Activated T-helper 2 cell treated with anti-CD3 and anti-CD28 coated beads, Interferon-gamma antibody, Interleukin-2, Interleukin-4, amounts not matched to agents 10 μg/mL and 5 μg/mL and 100 μg/mL, durations not matched to agents 14 hours and 24 hours and 36 hours (primary cell): ENCODE measurements at regions not wholly inside any gene's neighbourhood (a gene's known extent, or its start where the extent isn't known, plus 50 kb on each side); places are given as distances from the start of the nearest gene placed in this dataset.
"Not testable (repeated sequence)": the region's sequence is repeated elsewhere in the genome, so short reads cannot be mapped to it uniquely, and the experiment has no call there.

Experiments
- DNase-seq: peaks from one replicate; pipeline ENCODE4 v3.0.0; 2021; ENCODE audit warnings: low spot score
- H3K27ac Mint-ChIP-seq: one replicate; pipeline ENCODE4 v1.8.0; 2021; ENCODE audit warnings: mixed read lengths
- H3K27me3 Mint-ChIP-seq: one replicate; pipeline ENCODE4 v1.8.0; 2021; ENCODE audit warnings: low read depth, mixed read lengths
- H3K36me3 Mint-ChIP-seq: one replicate; pipeline ENCODE4 v1.8.0; 2021; ENCODE audit warnings: low read depth, mixed read lengths
- H3K4me1 Mint-ChIP-seq: one replicate; pipeline ENCODE4 v1.8.0; 2021; ENCODE audit warnings: low read depth, mixed read lengths
- H3K4me3 Mint-ChIP-seq: one replicate; pipeline ENCODE4 v1.8.0; 2021; ENCODE audit warnings: low read depth, mild to moderate bottlenecking, moderate library complexity, mixed read lengths
- H3K9me3 Mint-ChIP-seq: one replicate; pipeline ENCODE4 v1.8.0; 2021; ENCODE audit warnings: mixed read lengths
- intact Hi-C: fragments of 100-400 bp; cut with micrococcal nuclease; formaldehyde crosslinking; loops from one replicate; pipeline ENCODE4 v1.15.1; 2023

DNA sequence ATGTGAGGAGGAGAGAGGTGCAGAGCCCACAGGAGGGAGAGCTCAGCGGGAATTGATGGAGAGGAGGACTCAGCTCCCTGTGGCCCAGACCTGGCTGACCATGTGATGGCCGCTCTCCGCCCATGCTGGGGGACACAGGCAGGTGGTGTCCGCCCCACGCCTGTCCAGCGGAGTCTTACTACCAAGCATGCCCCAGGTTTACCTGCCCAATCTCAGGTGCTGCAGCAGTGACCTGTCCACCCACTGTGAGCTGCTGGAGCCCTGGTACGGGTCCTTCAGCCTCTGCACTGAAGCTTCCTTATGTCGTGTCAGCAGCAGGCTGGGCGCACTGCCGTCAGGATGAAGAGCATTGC is 170.8 kb downstream of the RTP5 start:
- Mint-ChIP-seq H3K4me3 (no peak overlapping the region), H3K27me3 (peaks cover 19% of the 10 kb centered on the region), H3K4me1 (peaks cover 2% of the 10 kb centered on the region), H3K27ac (no peak overlapping the region), H3K9me3 (no peaks in the 10 kb centered on the region), H3K36me3 (no peaks in the 10 kb centered on the region)
- intact Hi-C loops, result no loop called here
- DNase-seq, result no peak

DNA sequence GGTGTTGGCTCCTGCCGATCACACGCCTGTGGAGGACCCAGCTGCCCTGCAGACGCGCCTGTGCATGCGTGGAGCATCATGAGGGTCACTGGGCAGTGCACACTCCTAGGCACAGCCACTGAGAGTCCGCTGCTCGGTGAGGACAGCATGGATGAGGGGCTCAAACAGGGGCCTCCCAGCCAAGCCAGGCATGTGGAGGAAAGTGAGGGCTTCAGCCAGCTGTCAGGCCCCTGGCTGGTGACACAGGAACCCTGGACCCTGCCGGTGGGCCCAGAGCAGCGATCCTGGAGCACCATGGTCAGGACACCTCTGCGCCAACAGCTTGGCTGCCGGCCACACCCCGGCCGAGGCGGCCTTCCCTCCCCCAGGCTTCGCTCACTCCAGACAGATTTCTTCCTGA is 171.2 kb downstream of the RTP5 start:
- intact Hi-C loops, result no loop called here
- Mint-ChIP-seq H3K4me1 (peaks cover 2% of the 10 kb centered on the region), H3K36me3 (no peaks in the 10 kb centered on the region), H3K27ac (no peak overlapping the region), H3K27me3 (peaks cover 18% of the 10 kb centered on the region), H3K4me3 (no peak overlapping the region), H3K9me3 (no peaks in the 10 kb centered on the region)
- DNase-seq, result no peak

DNA sequence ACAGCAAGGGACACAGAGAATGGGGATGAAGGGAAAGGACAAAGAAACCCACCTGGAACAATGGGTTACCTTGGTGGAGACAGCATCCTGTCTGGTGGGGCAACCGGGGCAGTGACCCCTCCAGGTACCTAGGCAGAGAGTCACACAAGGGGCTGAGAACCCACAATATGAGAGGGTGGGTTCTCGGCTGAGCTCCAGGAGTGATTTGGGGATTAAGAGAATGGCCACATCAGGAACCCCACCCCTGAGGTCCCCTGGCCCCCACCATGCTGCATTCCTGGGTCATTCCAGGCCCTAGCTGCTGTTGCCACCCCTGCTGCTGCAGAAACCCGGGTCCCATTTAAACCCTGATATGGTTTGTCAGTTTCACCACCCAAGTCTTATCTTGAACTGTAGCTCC is 172.3 kb downstream of the RTP5 start:
- H3K4me1 Mint-ChIP-seq, result peaks cover 2% of the 10 kb centered on the region
- H3K4me3 Mint-ChIP-seq, result no peak overlapping the region
- H3K27me3 Mint-ChIP-seq, result peaks cover 22% of the 10 kb centered on the region
- peaks cover 3% of the 10 kb centered on the region for H3K9me3 Mint-ChIP-seq
- no peak overlapping the region for H3K27ac Mint-ChIP-seq
- DNase-seq, result no peak
- intact Hi-C loops, result no loop called here
- H3K36me3 Mint-ChIP-seq, result peaks cover 3% of the 10 kb centered on the region

DNA sequence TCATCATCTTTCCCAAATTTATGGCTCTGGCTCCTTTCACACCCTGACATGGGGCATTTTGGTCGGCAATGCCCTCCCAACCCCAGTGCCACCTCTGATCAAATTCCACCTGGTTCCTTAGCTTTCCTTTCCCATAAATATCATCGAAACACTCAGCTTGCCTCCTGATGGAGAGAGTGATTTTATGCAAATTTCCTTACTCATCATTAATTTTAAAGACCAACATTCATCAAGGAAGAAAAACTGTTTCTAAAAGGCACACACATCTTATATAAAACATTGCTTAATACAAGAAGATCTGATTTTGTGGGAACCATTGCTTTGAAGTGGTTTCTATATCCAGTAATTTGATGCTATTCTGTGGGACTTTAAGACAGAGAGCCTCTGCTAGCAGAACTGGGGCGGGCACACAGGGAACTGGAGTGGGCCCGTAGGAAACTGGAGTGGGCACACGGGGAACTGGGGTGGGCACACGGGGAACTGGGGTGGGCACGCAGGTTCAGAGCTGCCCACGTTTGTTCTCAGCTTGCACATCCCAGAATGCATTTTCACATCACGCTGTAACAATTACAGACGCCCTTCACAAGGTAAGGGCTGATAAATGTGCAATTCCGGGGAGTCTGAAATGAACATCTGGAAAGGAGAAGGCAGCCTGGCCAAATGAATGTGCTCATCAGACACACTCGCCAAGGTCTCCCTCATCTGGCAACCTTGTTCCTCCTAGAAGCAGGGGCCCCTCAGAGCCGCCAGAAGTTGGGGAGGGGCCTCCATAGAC is 174.2 kb downstream of the RTP5 start:
- no peak for DNase-seq
- Mint-ChIP-seq H3K27ac (no peak overlapping the region), H3K9me3 (peaks cover 3% of the 10 kb centered on the region), H3K4me1 (no peaks in the 10 kb centered on the region), H3K4me3 (no peak overlapping the region), H3K36me3 (peaks cover 3% of the 10 kb centered on the region), H3K27me3 (peaks cover 24% of the 10 kb centered on the region)
- intact Hi-C loops, result no loop called here

DNA sequence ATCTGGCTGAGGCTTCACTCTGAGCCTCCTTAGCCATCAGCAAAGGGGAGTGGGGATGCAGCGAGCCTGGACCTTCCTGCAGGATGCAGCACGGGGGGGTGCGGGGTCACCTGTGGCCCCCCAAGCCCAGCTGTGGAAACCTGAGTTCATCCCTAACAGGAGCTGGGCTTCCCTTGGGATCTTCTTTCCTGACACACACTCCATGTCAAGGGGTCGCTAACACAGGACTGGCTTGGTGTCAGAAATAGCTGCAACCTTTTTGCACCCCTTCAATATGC is 174.7 kb downstream of the RTP5 start:
- intact Hi-C loops, result no loop called here
- peaks cover 3% of the 10 kb centered on the region for H3K9me3 Mint-ChIP-seq
- no peak for DNase-seq
- no peak overlapping the region for H3K27ac Mint-ChIP-seq
- H3K36me3 Mint-ChIP-seq, result peaks cover 3% of the 10 kb centered on the region
- no peak overlapping the region for H3K4me3 Mint-ChIP-seq
- no peaks in the 10 kb centered on the region for H3K4me1 Mint-ChIP-seq
- H3K27me3 Mint-ChIP-seq, result peaks cover 29% of the 10 kb centered on the region

DNA sequence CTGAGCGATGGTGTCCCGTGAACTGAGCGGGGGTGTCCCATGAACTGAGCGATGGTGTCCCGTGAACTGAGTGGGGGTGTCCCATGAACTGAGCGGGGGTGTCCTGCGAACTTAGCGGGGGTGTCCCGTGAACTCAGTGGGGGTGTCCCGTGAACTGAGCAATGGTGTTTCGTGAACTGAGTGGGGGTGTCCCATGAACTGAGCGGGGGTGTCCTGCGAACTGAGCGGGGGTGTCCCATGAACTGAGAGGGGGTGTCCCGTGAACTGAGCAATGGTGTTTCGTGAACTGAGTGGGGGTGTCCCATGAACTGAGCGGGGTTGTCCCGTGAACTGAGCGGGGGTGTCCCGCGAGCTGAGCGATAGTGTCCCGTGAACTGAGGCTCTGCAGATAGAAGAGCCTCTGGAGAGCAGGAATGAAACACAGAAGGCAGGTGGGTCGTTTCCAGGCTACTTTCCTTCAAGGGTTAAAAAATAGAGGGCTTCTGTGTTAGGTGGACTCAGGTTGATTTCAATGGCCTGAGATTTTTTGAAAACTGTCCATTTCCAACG is 176.1 kb downstream of the RTP5 start:
- intact Hi-C loops, result not testable (repeated sequence)

DNA sequence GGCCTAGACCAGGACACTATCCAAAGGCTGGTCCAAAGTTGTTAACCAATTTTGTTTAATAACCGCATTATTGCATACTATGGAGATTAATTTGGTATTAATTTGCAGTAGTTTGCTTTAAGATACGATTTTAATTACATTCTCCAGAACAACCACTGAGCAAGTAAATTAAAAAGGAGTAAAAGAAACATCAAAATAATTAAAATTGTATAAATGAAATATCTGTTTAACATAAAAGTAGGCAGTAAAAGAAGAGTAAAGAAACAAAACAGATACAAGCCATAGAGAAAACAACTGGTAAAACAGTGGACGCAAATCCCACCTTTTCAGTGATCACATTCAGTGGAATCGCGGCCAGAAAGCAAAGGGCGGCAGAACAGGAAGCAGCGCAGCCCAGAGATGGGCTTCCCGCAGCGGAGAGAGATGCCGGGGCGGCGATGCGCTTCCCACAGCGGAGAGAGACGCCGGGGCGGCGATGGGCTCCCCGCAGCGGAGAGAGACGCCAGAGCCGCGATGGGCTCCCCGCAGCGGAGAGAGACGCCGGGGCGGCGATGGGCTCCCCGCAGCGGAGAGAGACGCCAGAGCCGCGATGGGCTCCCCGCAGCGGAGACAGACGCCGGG is 176.8 kb downstream of the RTP5 start:
- H3K36me3 Mint-ChIP-seq, result peaks cover 3% of the 10 kb centered on the region
- no peak overlapping the region for H3K27ac Mint-ChIP-seq
- H3K27me3 Mint-ChIP-seq, result peaks cover 39% of the 10 kb centered on the region
- peaks cover 3% of the 10 kb centered on the region for H3K9me3 Mint-ChIP-seq
- no peak overlapping the region for H3K4me3 Mint-ChIP-seq
- no peaks in the 10 kb centered on the region for H3K4me1 Mint-ChIP-seq
- no peak for DNase-seq
- intact Hi-C loops, result no loop called here

More for the DNA sequence above, 176.1 kb downstream of the RTP5 start:
- not testable (repeated sequence) for H3K9me3 Mint-ChIP-seq, H3K4me1 Mint-ChIP-seq, H3K27ac Mint-ChIP-seq, H3K36me3 Mint-ChIP-seq, H3K4me3 Mint-ChIP-seq, DNase-seq
- peaks cover 34% of the 10 kb centered on the region for H3K27me3 Mint-ChIP-seq

DNA sequence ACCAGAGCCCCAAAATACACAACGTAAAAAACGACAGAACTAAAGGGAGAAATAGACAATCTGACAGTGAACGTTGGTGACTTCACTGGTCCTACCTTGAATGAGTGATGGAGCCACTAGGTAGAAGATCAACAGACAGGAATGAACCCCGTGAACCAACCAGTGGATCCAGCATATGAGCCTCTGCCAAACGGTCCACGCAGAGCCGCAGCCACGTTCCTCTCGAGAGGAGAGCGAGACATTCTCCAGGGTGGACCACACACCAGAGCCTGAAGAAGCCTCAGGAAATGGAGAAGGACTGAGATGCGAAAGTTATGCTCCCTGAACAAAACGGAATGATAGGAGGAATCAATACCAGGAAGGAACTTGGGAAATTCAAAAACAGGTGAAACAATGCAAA is 178.4 kb downstream of the RTP5 start:
- Mint-ChIP-seq H3K9me3 (peaks cover 3% of the 10 kb centered on the region), H3K27ac (no peak overlapping the region), H3K36me3 (peaks cover 3% of the 10 kb centered on the region), H3K4me1 (no peaks in the 10 kb centered on the region), H3K4me3 (no peak overlapping the region), H3K27me3 (peaks cover 44% of the 10 kb centered on the region)
- DNase-seq, result no peak
- intact Hi-C loops, result no loop called here

DNA sequence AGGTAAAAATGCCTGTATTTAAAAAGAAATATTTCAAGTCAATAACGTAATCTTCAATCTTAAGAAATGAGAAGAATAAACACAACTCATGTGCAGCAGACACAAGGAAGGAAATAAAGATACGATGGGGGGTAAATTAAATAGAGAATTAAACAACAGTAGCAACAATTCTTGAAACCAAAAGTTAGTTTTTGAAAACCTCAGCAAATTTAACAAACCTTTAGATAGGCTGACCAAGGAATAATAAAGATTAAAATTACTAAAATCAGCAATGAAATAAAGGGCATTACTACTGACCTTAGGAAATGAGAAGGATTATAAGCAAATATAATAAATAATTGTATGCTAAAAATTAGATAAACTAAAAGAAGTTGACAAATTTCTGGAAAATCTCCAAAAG is 178.9 kb downstream of the RTP5 start:
- H3K4me1 Mint-ChIP-seq, result no peaks in the 10 kb centered on the region
- H3K36me3 Mint-ChIP-seq, result peaks cover 3% of the 10 kb centered on the region
- H3K9me3 Mint-ChIP-seq, result peaks cover 3% of the 10 kb centered on the region
- no peak for DNase-seq
- intact Hi-C loops, result no loop called here
- H3K27me3 Mint-ChIP-seq, result peaks cover 45% of the 10 kb centered on the region
- no peak overlapping the region for H3K27ac Mint-ChIP-seq
- H3K4me3 Mint-ChIP-seq, result no peak overlapping the region

DNA sequence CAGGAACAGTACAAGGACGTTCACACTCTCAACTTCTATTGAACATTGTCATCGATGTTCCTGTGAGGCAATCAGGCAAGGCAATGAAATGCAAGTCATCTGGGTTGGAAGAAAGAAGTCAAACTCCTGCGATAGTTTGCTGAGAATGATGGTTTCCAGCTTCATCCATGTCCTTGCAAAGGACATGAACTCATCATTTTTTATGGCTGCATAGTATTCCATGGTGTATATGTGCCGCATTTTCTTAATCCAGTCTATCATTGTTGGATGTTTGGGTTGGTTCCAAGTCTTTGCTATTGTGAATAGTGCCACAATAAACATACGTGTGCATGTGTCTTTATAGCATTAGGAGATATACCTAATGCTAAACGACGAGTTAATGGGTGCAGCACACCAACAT is 180.0 kb downstream of the RTP5 start:
- H3K9me3 Mint-ChIP-seq, H3K4me1 Mint-ChIP-seq, H3K4me3 Mint-ChIP-seq, H3K36me3 Mint-ChIP-seq, DNase-seq, intact Hi-C loops, H3K27ac Mint-ChIP-seq: not testable (repeated sequence)
- peaks cover 45% of the 10 kb centered on the region for H3K27me3 Mint-ChIP-seq

DNA sequence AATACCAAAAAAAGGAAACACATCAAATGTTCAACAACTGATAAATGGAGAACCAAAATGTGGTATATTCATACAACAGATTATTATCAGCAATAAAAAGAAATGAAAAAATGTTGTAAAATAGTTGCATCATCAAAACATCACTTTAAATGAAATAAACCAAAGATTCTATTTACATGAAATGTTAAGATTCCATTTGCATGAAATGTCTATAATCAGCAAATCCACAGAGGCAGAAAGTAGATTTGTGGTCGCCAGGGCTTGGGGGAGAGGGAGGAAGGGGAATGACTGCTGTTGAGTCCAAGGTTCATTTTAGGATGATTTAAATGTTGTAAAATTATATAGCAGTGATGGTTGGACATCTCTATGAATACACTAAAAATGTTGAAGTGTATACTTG is 181.9 kb downstream of the RTP5 start:
- Mint-ChIP-seq H3K36me3 (no peaks in the 10 kb centered on the region), H3K9me3 (peaks cover under 1% of the 10 kb centered on the region), H3K27me3 (peaks cover 35% of the 10 kb centered on the region), H3K4me3 (no peak overlapping the region), H3K4me1 (no peaks in the 10 kb centered on the region), H3K27ac (no peak overlapping the region)
- intact Hi-C loops, result no loop called here
- no peak for DNase-seq

DNA sequence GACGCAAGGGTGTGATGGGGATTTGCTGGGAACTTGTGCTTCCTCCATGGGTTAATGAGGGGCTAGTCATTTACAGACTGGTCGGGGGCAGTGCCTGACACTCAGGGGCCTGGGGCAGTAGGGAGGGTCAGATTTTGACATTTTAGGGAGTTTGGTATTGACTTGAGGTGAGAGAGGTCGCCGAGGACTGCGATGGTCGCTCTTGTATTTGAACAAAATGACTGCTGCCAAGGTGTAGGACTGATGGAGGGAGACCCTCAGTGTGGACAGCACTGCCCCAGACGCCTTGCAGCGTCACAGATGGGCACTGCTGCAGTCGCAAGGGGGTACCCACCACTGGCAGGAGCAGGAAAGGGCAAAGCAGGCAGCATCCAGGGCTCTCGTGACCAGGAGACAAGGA is 182.9 kb downstream of the RTP5 start:
- H3K9me3 Mint-ChIP-seq, result no peaks in the 10 kb centered on the region
- H3K36me3 Mint-ChIP-seq, result no peaks in the 10 kb centered on the region

DNA sequence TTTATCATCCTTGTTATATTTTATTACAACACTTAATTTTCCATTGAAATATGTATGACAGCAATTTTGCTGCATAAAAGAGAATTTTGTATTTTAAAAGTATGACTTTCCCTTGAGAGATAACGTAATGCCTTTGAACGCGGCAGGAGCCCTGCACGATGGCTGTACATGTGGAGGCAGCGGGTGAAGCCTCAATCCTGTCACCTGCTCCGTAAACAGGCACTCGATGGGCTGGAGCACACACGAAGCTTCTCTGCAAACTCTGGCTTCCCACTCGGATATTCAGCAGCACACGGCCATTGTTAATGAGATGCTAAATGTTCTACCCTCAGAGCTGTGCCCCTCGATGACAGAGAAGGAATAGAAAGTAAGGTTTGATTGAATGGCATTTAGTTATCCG is 184.4 kb downstream of the RTP5 start:
- Mint-ChIP-seq H3K36me3 (no peaks in the 10 kb centered on the region), H3K4me1 (no peaks in the 10 kb centered on the region), H3K27me3 (peaks cover 28% of the 10 kb centered on the region), H3K4me3 (no peak overlapping the region), H3K27ac (no peak overlapping the region), H3K9me3 (no peaks in the 10 kb centered on the region)
- no peak for DNase-seq
- intact Hi-C loops, result no loop called here

More for the DNA sequence above, 182.9 kb downstream of the RTP5 start:
- intact Hi-C loops, result no loop called here
- Mint-ChIP-seq H3K4me1 (no peaks in the 10 kb centered on the region), H3K27me3 (peaks cover 38% of the 10 kb centered on the region), H3K4me3 (no peak overlapping the region), H3K27ac (no peak overlapping the region)
- DNase-seq, result no peak
